Right ventricle myocardium superior (tissue), 1 donor: ENCODE measurements at regions not wholly inside any gene's neighbourhood (a gene's known extent, or its start where the extent isn't known, plus 50 kb on each side); places are given as distances from the start of the nearest gene placed in this dataset.

Experiments used
- ATAC-seq: fragments of 200-7000 bp; cut with Tn5 transposase; one replicate; pipeline ENCODE4 v1.9.1; 2020; ENCODE audit warnings: mild to moderate bottlenecking; ENCODE audit not compliant: poor library complexity
- DNase-seq: peaks from one replicate; pipeline ENCODE4 v3.0.0-alpha.2; 2020
- intact Hi-C: fragments of 100-400 bp; cut with DNase I; formaldehyde crosslinking; loops from one replicate; pipeline ENCODE4 v1.11.2; 2022
- donor health status: DM: no; HTN: yes; CAD: no; lungs with severe emphysema.

DNA sequence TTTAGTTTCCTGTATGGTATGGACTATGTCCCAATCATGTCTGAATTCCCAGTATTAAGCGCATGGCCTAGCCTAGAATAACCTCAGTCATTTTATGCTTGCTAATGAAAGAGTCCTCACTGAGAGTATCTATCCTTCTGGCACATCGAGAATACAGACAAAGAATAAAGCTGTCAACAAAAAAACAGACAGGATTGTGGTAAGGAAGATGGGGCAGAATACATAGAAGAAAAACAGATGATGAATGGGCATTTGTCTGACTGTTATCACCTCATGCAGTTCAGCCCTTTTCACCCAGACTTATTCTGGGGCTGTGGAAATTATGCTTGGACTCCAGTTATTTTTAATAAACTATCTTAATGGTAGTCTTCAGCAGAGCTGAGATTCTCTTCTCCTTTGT is 363.8 kb upstream of the TNC start:
- DNase-seq, result no peak
- ATAC-seq, result no peak
- intact Hi-C loops, result no loop called here

DNA sequence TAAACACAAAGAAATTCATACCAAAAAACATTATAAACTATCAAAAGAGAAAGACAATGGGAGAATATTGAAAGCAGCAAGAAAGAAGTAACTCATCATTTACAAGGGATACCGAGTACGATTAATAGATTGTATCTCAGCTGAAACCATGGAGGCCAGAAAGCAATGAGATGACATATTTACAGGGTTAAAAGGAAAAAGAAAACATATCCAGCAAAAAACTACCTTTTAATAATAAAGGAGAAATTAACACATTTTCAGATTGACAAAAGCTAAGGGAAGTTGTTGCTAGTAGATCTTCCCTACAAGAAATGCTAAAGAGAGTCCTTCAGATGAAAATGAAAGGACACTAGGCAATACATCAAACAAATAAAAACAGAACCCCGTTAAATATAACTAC is 364.8 kb upstream of the TNC start:
- intact Hi-C loops, result no loop called here
- no peak for DNase-seq
- no peak for ATAC-seq

- intact Hi-C loops, result no loop called here
- ATAC-seq, result no peak
- DNase-seq, result no peak
These were observed 374.9 kb upstream of the TNC start for GRCh38 chr9:115492869-115493268.

- no peak for ATAC-seq
- intact Hi-C loops, result no loop called here
- no peak for DNase-seq
These were observed 376.4 kb upstream of the TNC start for GRCh38 chr9:115494393-115494792.

- ATAC-seq (no peak), DNase-seq (no peak)
- intact Hi-C loops, result no loop called here
These were observed 377.2 kb upstream of the TNC start for GRCh38 chr9:115495052-115495635.

GRCh38 chr9:115495836-115496235 is 377.9 kb upstream of the TNC start:
- intact Hi-C loops, result no loop called here
- no peak for DNase-seq
- ATAC-seq, result no peak

- intact Hi-C loops, result no loop called here
- no peak for ATAC-seq
- DNase-seq, result no peak
These were observed 380.3 kb upstream of the TNC start for GRCh38 chr9:115498303-115498702.

DNA sequence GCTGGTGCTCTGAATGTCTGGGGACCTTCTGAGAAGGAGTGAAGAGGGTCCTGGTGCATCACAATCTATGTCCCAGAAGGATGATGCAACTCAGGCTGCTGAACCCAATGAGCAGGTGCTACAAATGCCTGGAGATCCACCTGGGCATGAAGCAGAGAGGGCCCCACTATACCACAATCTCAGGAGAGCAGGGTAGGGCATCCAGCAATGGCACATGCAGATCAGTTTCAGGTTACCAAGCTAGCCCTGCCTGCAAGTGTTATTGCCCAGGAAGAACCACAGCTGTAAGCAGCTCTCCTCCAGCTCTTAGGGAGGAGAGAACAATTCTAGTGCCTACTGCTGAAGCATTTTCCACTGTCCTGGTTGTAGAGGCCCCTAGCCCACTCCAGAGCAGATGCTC is 389.2 kb upstream of the TNC start:
- no peak for ATAC-seq
- no peak for DNase-seq
- intact Hi-C loops, result no loop called here

GRCh38 chr9:115513148-115513547 is 395.2 kb upstream of the TNC start:
- no peak for DNase-seq
- intact Hi-C loops, result no loop called here

DNA sequence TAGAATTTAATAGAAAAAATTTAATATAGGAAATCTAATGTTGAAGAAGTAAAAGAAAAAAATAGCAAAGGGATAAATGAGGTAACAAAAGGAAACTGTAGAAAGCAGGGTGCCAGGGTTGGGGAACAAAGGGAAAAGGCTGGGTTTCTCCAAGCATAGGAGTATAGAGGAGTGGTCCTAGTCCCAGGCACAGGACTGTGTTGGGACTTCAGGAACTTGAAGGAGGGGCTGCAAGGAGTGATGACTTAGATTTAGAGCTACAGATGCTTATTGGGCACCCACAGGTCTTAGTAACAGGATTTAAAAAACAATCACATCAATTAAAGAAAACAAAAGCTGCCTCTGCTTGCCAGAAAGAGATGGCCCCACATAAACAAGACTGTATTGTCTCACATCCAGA is 396.5 kb upstream of the TNC start:
- intact Hi-C loops, result no loop called here
- ATAC-seq (no peak), DNase-seq (no peak)

More at GRCh38 chr9:115513148-115513547, 395.2 kb upstream of the TNC start:
- ATAC-seq, result no peak

GRCh38 chr9:115517335-115518075 is 399.5 kb upstream of the TNC start:
- intact Hi-C loops, result no loop called here
- no peak for DNase-seq
- no peak for ATAC-seq

GRCh38 chr9:115520646-115521045 is 402.7 kb upstream of the TNC start:
- intact Hi-C loops, result no loop called here
- ATAC-seq, result no peak

DNA sequence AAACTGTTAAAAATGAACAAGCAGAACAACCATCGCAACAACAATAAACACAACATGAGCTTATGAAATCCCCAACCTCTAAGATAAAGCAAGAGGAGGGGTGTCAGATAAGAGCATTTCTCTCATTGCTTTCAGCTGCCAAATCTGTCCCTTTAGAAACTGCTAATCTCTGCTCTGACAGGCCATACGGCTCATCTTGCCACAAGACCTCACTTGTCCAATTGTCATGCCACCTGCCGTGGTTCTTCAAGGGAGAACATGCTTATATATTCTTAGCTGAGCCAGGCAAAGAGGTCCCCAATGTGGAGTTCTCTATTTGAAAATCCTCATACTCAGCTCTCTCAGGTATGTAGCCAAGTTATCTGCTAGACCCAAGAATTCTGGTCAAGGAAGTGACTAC is 405.0 kb upstream of the TNC start:
- DNase-seq, result no peak
- ATAC-seq, result no peak
- intact Hi-C loops, result no loop called here

More at GRCh38 chr9:115520646-115521045, 402.7 kb upstream of the TNC start:
- DNase-seq, result no peak

DNA sequence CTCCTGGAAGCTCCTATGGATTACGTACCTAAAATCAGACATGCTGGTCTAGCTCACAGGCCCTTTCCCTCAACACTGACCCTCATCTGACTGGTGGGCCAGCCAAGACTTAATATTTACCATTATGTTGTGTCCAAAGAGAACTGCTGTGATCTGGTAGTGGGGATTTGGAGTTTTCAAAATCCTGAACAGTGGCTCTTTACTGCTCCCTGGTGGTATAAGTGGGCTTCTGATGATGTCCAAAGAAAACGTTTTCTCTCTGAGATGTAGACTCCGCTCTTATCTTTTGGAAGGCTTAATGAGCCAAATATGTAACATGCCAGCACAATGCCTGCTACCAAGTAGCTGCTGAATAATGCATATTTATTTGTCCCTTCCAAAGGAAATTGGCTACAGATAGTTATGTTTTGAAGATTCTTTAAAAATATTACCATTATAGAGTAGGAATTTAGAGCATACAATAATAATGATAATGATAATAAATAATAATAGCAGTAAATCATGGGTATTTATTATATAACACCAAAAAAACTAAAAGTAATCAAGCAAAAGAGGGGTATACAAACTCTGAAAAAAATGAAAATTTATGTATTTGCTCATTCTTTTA is 406.6 kb upstream of the TNC start:
- ATAC-seq (peak; percentile 53), DNase-seq (no peak)
- intact Hi-C loops, result no loop called here

GRCh38 chr9:115525111-115526058 is 407.4 kb upstream of the TNC start:
- DNase-seq (no peak), ATAC-seq (no peak)
- intact Hi-C loops, result no loop called here

- intact Hi-C loops, result no loop called here
- ATAC-seq, result no peak
- no peak for DNase-seq
These were observed 413.6 kb upstream of the TNC start for GRCh38 chr9:115531410-115532125.

GRCh38 chr9:115533511-115533910 is 415.6 kb upstream of the TNC start:
- ATAC-seq (no peak), DNase-seq (no peak)
- intact Hi-C loops, result no loop called here

GRCh38 chr9:115540091-115540490 is 422.1 kb upstream of the TNC start:
- DNase-seq, result no peak
- no peak for ATAC-seq
- intact Hi-C loops, result no loop called here

DNA sequence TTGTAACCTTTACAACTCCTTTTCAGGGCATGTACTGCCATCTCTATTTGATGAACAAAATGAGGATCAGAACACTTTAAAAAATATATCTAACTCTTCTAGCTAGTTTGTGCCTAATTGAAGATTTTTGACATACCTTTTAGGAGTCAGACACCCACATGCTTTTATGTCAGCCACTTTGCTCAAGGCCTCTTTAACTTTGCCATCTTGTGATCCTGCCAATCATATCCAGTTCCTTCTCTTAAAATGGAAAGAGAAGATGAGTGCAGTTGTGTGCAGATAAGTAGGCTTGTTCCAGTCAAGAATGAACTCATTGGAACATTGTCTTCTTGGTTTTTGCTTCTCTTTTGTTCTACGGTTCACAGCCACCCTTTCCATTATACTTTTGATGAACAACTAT is 425.6 kb upstream of the TNC start:
- intact Hi-C loops, result no loop called here
- DNase-seq, result no peak
- no peak for ATAC-seq
